ENCODE measurements at regions not wholly inside any gene's neighbourhood (a gene's known extent, or its start where the extent isn't known, plus 50 kb on each side); places are given as distances from the start of the nearest gene placed in this dataset.
A peak's percentile ranks its signal among the peaks of the same experiment; 100 is the strongest.

DNA sequence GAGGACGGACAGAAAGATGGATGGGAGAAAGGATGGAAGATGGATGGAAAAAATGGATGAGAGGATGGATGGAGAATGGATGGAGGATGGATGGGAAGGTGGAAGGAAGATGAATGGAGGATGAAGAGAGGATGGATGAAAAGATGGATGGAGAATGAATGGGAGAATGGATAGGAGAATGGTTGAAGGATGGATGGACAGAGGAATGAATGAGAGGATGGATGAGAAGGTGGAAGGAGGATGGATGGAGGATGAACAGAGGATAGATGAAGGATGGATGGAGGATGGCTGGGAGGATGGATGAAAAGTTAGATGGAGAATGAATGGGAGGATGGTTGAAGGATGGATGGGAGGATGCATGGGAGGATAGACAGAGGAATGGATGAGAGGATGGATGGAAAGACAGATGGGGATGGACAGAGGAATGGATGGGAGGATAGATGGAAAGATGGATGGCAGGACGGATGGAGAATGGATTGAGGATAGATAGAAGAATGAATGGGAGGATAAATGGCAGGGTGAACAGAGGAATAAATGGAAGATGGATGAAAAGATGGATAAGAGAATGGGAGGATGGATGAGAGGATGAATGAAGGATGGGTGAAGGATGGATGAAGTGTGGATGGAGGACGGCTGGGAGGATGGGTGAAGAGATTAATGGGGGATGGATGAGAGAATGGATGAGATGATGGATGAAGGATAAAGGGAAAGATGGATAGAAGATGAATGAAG lies 217.7 kb upstream of the IER5L start:
- DNase-seq = no peak

DNA sequence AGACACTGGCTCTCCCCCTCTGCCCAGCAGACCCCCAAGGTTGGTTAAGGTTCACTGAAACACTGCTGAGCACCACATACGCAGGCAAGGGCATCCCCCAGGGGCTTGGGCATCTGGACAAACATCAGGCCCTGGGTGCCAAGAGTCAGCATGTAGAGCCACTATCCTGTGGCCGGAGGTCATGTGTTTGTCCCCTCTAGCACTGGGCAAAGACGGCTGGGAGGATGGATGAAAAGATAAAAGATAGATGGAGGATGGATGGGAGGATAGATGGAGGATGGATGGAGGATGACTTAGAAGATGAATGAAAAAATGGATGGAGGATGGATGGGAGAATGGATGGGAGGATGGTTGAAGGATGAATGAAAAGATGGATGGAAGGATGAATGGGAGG lies 216.8 kb upstream of the IER5L start:
- DNase-seq = no peak

DNA sequence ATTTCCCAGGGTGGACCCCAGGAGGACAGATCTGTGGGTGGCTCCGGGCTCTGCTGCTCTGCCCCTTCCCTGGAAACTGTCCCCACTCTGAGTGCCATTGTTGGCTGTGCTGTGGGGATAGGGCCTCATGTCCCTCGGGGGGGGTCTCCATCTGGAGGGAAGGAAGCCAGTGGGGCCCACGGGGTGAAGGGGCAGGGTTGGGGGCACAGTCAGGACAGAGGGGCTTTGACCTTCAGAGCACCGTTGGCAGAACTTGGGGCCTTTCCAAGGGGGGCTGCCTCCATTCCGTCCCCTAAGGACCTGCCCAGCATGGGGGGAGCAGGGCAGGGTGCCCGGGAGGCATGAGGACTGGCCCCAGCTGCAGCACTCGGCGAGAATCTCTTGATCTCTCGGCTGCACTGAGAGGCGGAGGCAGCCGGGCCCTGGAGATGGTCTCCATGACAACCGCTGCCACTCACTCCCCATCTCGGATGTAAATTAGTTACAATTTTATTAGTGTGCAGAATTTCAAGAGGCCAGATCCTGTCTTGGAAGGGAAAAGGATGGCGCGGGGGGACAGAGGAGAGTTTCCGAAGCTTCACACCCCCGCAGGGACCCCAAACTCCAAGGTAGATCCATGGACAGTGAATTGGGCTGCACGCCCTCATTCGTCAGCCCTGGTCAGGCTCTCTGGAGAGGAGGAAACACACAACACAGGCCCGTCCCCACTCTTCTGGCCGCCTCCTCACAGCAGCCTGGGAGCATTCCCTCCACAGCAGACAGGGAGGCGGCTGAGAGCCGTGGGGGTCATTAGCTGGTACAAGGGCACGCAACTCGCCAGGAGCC lies 216.2 kb upstream of the IER5L start:
- DNase-seq = no peak

DNA sequence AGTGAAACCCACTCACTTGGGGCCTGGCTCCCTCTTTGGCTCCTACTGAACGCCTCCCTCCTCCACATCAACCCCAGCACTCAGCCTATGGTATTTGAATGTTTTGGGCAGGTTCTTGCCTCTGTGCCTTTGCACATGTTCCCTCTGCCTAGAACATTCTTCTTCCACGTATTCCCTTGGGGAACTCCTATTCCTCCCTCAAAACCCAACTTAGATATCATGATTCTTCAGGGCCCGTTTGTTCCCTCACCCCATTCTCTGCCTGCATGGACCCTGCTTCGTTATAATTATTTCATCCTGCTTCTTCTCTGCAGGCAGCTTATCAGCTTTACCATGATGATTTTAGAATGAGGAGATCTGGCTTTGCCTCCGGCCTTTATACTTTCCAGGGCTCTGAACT lies 215.0 kb upstream of the IER5L start:
- no peak for DNase-seq

DNA sequence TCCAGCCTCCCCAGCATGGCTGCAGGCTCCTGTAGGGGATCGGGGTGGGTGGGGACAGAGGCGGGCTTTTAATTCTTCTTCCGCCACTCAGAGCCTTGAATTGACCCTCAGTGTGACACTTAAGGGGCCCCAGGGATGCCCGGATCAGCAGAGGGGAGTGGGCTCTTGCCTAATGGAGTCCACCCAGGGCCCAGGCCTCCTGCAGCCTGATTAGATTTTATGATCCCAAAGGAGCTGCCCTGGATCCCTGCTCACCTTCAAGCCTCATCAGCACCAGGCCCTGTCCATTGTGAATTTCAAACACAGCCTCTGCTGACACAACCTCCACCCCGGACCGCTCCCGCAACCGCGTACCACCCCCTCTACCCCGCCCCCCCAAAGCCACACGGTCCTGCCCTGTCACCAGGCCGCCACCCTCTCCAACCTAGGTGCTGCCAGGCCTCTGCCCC lies 214.1 kb upstream of the IER5L start:
- DNase-seq = no peak

DNA sequence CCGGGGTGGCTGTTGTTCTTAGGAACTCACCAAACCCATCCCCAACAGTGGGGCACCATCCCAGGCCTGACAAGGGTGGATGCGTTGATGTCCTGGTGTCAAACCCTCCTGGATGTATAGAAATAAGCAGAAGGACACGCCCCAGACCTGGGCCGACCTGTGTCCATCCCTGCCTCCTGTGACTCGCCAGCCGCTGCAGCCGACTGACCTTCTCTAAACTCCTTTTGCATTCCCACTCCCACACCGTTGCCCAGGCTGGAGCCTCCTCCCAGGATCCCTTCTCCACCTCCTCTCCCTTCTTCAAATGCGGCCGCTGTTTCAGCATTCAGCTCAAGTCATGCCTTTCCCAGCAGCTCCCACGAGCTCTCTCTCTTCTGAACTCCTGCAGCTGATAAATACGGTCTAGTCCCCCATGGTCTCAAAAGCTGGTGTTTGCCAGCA lies 213.2 kb upstream of the IER5L start:
- no peak for DNase-seq

DNA sequence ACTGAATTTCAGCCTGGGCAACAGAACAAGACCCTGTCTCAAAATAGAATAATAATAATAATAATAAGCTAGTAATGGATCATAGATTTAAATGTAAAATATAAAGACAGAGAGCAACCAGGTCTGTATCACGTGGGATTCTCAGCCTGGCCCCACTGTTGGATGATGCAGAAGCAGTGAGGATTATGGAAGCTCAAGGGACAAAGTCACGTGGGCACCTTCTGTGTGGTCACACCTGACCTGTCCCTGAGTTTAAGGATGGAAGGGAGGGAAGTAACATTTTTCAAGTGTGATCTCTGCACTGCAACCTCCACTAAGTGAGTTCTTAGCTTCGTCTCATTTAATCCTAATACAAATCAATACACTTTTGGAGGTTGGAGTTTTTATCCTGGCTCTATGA lies 212.5 kb upstream of the IER5L start:
- no peak for DNase-seq

DNA sequence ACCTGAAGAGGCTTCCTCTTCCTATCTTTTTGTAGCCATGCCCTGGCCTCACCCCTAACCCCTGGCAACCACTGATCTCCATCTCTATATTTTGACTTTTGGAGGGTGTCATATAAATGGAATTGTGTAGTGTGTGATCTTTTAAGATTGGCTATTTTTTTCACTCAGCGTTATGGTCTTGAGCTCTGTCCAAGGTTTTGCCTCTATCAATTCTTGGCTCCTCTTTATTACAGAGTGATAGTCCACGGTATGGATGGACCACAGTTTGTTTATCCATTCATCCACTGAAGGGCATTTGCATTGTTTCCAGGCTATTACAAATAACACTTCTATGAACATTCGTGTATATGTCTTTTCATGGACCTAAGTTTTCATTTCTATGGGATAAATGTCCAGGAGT lies 209.8 kb upstream of the IER5L start:
- no peak for DNase-seq

DNA sequence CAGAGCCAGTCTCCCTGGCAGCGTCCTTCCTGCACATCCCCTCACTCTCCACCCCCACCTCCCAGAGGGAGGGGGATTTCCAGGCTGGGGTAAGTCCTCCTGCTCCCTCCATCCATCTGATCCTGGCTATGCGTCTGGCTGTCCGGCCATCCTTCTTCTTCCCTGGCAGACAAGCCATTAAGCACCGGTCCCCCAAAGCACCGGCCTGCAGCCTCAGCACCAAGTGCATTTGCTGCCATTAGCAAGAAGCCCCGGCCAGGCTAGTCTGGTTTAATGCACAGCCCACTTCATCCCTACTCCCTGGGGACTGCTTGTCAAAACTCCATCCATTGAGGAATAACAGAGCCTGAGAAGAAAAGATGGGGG lies 208.7 kb upstream of the IER5L start:
- no peak for DNase-seq

DNA sequence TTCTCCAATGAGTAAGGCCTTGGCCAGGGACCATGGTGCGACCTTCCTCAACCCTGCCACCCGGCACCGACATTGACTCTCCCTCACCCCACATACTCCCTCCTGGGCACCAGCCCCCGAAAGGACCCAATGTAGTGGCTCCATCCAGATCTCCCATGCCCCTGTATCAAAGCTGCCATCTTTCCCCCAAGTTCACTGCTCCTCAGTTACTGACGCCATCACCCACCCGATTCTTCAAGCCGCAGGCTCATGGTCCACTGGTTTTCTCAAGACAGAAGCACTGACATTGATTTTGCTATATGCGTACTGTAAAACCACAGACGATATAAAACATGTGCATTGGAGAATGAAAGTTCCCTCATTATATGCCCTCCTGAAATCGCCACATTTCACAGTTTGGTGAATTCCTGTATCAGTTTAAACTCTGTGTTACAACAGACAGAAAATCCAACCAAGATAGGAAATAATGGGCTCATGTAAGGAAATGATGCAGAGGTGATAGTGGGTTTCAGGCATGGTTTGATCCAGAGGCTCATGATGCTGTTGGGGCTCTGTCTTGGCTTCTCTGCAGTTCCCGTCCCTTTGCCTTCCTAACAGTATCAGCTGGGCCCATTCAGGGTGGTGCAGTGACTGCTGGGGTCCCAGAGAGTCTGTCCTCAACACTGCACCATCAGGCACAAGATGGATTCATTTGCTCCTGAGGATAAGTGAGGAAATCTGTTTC lies 207.3 kb upstream of the IER5L start:
- DNase-seq = no peak

DNA sequence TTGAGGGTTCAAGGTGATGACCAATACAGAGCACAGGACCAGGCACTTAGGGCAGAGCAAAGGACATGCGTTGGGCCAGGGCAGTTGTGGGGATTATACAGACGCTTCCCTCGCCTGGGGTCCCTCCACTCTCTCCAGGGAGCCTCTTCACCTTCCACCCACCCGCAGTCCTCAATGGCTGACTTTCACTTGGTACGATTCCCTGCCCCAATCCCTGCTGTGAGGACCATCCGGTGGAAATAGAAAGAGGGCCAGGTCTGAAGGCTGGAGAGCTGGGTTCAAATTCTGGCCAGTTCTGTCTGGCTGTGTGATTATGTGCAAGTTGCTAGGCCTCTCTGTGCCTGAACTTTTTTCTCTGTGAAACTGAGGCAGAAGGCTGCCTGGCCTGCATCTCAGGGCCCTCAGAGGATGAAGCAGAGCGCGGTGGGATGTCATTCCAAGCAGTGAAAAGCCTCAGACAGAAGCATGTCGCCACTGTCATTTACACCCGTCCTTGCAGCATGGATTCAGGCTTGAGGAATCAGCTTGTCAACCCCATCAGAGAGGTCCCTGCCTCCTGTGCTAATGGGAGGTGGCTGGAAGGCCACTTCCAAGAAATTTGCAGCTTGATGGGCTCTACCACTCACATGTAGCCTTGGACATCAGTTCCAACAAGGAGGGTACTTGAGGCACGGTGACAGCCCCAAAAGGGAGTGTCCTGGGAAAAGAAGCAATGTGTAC lies 206.6 kb upstream of the IER5L start:
- DNase-seq = no peak

DNA sequence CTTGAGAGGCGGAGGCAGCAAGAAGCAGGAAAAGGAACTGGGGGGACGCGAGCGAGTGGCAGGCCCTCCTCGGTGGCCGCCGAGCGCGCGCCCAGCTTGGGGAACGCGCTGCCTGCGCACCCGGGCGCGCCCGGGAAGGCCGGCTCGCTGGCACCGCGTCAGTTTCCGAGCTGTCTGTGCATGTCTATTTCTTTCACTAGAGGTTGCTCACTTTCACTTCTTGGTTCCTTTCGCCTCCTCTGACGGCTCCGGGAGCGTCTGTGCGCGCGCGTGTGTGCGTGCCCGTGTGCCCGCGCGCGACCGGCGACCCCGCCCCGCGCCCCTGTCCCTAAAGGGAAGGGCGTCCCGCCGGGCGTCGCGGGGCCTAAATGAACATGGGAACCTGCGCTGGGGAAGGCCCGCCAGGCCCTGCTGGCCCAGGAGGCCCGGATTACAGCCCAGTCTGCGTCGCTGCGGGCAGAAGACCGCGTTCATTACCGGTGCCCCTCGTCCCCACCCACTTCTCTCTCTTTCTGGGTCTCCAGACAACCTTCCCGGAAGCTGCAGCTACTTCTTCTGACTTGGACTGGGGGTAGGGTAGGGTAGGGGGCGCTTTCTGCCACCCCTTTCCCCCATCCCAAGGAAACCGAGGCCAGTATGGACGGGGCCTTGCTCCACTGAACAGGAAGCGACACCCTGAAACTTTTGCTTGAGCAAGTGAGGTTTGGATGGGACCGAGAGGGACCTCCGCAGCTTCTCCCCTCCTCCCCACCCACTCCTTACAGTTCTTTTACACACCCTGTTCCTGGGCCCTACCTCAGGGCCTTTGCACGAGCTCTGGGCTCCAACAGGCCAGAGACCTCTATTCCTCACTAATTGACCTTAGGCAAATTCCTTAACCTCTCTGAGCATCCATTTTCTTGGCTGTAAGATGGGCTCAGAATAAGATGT lies 205.8 kb upstream of the IER5L start:
- DNase-seq = peak; percentile 60

DNA sequence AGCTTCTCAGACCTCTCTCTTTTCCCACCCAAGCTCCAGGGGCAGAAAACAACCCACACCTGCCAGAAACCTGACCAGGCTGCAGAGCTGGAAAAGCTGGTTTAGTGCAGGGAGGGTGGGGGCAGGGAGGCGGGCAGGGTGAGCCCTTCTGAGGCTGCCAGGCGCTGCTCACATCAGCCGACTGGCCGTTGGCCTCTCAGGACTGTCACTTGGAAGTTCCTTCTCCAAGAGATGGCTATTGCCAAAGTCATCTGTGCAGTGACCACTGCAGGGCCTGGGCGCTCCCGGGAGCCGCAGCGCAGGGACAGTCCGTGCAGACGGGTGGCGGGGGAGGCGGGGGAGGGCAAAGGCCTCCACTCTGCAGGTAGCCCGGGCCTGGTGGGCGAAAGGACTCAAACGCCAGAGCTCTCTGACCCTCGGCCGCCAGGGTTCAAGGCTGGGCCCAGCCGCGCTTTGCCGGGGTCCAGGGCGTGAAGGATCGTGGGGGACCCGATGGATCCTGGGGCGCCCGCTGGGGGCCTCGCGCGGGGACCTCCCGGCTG lies 205.0 kb upstream of the IER5L start:
- DNase-seq = no peak

DNA sequence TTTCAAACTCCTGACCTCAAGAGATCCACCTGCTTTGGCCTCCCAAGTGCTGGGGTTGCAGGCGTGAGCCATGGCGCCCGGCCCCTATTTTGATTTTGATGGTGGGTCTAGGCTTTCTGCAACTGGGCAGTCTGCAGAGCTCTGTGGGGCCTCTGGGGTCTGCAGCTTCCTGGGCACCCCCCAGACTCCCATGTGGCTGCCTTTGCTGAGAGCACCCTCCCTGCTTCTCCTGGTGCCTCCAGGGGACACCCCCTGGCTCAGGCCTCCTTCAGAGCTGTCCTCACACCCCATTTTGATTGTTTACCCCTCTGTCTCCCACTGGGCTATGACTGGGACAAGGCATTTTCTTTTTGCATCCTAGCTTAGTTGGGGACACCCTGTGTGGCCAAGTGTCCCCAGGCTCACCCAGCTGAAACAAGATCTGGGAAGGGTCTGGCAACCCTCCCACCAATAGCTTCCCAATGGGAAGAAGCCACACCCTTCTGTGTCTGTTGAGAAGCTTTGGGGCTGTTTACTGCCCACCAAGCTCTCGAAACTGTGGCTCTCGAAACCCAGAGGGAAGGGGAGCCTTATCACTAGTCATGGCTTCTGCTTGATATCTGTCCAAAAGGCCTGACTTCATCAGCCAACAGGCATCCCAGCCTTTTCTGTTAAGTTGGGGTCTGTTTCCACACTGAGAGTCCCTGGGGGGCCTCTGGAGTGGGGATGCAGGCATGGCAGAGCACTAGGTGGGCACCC lies 204.4 kb upstream of the IER5L start:
- DNase-seq = no peak

DNA sequence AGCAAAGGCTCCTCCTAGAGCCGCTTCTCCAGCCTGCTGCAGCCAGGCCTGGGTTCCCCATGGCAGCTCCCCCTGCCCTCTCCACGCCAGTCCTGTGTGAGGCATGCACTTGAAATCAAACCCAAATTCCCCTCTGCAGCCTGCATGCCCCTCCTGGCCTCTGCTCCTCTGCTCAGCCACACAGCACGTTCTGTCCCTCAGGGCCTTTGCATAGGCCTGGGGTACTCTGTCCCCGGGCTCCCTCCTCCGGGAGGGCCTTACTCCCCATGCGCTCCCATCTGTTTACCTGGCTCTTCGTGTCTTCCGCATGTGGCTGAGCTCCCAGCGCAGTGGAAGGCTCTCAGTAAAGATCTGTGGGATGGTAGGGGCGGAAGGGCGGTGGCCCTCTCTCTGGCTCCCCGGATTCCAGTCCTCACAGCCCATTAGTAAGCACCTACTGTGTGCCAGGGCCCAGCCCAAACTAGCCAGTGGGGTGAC lies 203.5 kb upstream of the IER5L start:
- no peak for DNase-seq

DNA sequence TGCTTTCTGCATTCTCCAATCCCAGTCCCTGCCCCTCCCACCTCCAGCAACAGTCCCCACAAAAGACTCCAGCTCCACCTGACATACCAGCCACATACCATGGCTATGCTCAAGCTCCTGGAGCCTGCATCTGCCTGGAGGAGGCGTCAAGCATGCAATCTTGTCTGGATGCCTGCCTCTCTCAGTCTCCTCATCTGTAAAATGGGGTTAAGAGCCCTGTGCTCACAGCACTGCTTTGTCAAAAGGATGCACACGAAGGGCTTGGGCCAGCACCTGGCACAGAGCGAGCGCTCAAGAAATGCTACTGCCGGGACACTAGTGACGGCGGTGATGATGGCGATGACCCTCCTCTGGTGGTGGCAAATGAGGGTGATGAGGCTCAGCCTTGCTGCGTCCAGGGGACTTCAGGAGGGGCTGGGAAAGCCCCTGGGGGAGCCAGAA lies 202.9 kb upstream of the IER5L start:
- no peak for DNase-seq

DNA sequence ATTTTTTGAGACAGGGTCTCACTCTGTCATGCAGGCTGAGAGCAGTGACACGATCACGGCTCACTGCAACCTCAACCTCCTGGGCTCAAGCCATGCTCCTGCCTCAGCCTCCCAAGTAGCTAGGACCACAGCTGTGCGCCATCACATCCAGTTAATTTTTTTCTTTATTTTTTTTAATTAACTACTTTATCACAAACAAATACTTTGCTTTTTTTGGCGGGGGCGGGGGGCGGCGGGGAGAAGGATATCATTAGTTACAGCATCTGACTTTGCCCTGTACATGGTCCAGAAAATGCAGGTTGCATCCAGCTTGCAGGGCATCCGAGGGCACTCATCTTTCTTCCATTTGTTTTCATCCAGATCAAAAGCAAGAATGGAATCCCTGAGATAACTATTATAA lies 201.8 kb upstream of the IER5L start:
- DNase-seq = no peak

DNA sequence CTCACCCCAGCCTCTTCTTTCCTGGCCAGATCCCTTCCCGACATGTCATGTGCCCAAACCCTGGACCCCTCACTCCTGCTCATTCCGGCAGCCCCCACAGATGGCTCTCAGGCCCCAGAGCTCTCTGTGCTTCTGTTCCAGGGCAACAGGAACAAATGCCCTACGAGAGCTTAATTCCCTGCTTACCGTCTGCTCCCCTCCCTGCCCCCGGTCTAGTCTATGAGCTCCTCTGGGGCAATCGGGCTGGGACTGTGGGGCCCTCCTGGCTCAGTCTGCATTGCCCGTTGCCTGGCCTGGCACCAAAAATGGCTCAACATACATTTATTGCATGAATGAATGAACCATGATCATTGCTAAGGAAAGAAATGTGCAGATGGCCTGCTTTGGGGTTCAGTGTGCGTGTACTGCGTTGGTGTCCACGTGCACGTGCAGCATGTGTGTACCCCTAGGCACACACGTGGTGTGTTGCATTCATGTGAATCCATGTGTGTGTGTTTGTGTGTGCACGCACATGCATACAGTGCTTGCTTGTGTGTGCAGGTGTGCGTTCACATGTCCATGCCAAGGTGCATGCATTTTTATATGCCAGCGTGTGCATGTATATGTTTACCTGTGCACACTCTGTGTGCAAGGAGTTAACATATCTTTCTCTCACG lies 201.2 kb upstream of the IER5L start:
- no peak for DNase-seq

DNA sequence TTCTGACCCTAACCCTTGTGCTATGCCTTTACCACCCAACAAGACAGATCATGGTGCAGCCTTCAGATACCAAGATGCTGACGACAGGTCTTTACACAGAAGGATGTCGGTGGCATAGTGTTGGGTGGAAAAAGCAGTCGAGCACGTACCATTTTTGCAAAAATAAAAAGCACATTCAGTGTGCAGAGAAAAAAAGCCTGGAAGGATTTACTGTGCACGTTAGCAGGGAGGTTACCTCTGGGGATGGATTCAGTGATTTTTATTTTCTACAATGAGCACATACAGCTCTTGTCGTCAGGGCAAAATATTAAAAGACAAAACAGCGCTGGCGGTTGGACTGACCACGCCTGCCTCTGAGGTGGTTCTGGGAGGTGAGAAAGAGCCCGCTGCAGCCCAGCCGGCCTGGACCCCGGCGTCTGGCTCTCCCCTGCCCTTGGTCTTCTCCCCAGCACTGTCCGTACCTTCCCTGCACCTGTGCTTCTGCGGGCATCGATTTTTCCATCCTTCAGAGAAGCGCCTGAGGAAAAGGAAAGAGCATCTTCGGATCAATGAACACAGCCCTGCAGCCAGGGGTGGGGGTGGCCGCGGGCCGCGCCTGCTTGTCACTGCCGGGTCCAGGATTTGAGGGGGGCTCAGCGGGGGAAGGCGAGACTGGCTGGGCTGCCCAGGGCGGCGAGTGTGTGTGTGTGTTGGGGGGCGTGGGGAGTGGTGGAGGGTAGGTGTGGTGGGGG lies 200.0 kb upstream of the IER5L start:
- no peak for DNase-seq

Data from activated CD4-positive, alpha-beta T cell treated with anti-CD3 and anti-CD28 coated beads, Interleukin-2, amount 50 U/mL, for 16 hours (primary cell).